ENCODE measurements at regions not wholly inside any gene's neighbourhood (a gene's known extent, or its start where the extent isn't known, plus 50 kb on each side); places are given as distances from the start of the nearest gene placed in this dataset.

DNA sequence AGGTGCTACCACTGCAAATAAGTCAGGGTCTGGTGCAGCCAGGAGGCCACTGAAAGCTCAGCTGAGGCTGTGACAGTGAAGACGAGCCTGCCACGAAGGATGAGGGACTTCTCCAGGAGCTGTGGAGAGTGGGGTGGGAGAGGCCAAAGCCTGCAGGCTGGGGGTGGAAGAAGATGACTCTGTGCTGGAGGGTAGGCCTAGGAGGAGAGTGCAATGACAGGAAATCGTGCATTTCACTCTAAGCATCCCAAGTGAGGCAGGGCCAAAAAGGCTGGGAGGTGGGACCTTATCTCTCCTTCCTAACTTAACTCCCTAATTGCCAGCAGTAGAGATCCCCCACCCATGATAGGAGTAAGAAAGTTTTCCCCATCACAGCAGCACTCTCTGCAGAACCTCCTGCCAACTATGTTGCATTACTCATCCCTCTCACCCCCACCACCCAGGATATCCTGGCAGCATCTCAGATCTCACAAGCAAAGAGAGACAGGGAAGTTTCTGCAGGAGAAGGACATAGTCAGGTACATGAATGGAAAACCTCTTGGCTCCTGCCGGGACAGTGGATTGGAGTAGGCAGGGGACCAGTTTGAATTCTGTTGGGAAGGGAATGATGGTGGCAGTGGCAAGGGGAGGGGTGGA is 466.2 kb downstream of the CDH26 start:
- DNase-seq (ENCODE audit: low read depth in 2 of 2) = no peak

GRCh38 chr20:60427516-60427915 is 469.3 kb downstream of the CDH26 start:
- DNase-seq (ENCODE audit: low read depth in 2 of 2) = no peak

DNA sequence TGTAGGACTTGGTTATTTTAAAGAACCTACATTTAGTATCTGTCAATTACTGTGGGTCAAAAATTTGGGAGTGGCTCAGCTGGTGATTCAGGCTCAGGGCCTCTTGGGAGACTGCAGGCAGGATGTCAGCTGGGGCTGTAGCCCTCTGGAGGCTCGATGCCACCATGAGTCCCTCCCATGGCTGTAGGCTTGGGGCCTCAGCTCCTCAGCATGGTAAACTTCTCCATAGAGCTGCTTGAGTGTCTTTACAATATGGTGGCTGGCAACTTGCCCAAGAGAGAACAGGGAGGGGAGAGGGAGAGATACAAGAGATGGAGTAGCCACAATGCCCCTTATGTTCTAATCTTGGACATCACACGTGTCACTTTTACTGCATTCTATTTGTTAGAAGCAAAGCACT is 470.4 kb downstream of the CDH26 start:
- DNase-seq (ENCODE audit: low read depth in 2 of 2) = no peak

DNA sequence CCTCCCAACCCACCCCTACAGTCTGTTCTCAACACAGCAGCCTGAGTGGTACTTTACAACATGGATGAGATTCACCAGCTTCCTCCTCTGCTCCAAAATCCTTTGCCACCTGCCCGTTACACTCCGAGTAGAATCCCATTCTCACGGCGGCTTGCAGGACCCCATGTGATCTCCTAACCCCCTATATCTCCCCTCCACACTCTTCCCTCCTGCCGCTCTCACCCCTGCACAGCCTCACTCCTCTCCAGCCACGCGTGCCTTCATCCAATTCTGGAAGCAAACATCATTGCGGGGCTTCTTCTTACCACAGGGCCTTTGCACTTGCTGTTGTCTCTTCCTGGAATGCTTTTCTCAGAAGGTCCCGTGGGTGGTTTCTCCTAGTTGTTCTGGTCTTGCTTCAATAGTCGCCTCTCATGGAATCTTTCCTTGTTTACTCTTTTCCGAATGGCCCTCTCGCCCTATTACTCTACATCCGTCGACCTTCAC is 472.3 kb downstream of the CDH26 start:
- no peak for DNase-seq (ENCODE audit: low read depth in 2 of 2)

- no peak for DNase-seq (ENCODE audit: low read depth in 2 of 2)
These were observed 473.1 kb downstream of the CDH26 start for GRCh38 chr20:60431349-60431748.

DNA sequence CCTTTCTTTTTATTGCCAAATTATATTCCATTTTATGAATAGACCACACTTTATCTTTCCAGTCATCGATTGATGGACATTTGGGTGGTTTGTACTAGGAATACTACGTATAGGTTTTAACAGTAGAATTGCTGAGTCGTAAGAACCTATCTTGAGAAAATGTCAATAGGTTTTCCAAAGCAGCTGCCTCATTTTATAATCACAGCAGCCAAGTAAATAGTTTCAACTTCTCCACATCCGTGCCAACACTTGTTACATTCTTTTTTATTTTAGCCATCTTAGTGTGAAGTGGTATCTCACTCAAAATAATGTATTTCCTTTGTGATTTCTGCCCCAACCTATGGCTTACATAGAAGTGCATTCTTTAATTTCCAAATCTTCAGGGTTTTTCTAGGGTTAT is 479.2 kb downstream of the CDH26 start:
- no peak for DNase-seq (ENCODE audit: low read depth in 2 of 2)

GRCh38 chr20:60446267-60447111 is 488.3 kb downstream of the CDH26 start:
- no peak for DNase-seq (ENCODE audit: low read depth in 2 of 2)

DNA sequence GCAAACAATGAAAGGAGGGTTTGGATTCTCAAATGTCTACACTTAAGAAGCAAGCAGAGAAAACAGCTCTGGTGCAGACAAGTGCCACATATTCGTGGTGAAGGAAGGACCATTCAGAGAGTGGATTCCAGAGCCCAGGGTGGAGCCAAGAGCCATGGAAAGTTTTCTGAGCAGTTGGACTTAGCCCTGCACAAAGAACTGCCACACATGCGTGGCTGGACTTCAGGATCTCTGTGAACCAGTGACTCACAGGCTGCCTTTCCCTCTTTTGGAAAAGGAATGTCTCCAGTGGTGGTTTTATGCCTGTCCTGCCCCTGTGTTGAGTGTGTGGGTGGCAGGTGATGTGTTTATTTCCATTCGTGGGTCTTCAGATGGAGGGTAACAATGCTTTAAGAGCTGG is 489.5 kb downstream of the CDH26 start:
- no peak for DNase-seq (ENCODE audit: low read depth in 2 of 2)

- no peak for DNase-seq (ENCODE audit: low read depth in 2 of 2)
These were observed 495.4 kb downstream of the CDH26 start for GRCh38 chr20:60453388-60454246.

DNA sequence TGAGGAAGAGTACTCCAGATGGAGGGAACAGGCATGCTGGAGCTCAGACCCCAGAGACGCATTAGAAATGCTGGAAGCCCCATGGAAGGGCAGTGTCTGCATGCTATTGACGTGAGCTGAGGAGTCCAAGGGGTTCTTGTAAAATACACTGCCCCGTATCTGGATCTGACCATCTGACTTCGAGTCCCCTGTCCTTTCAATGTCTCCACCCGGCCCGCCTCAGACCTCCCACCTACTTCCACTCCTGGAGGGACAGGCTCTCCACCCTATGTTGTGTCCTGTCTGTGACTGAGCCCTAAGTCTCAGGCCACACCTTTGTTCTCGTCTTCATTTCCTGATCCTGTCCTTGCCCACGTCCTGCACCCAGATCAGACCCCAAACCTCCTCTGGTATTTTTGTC is 496.3 kb downstream of the CDH26 start:
- DNase-seq (ENCODE audit: low read depth in 2 of 2) = no peak

DNA sequence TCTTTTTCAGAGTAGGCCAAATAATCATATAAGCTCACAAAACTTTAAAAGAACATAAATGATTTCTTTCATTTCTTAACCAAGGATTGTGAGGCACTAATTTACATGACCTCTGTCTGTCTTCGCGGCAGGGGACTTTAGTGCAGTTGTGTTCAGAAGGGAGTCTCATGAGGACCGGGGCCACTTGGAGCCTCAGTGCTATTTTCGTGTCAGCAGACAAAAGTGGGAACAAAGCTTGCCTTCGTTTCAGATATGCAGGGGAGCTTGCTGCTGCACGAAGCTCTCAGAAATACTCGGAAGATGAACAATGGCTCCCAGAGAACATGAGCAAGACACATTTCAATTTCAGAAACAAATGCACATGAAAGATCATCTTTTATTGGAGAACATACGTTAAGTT is 497.0 kb downstream of the CDH26 start:
- DNase-seq (ENCODE audit: low read depth in 2 of 2) = no peak

DNA sequence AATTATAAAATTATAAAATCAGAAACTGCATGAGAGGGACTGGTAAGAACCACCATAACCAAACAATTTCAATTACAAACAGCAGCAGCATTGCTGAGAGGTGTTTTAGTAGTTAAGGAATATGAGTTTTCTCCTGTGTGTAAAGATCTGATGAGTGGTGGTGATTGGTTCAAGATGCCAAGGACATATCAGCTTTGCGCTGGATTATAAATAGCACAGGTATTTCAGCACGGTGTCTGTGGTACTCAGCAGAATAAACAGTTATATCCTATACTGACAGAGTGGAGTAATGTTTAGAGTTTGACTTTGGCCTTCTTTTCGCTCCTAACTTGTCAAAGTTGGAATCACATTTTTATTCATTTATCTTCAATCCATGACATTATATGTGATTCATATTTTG is 501.0 kb downstream of the CDH26 start:
- DNase-seq (ENCODE audit: low read depth in 2 of 2) = no peak

GRCh38 chr20:60461993-60462392 is 503.8 kb downstream of the CDH26 start:
- no peak for DNase-seq (ENCODE audit: low read depth in 2 of 2)

- DNase-seq (ENCODE audit: low read depth in 2 of 2) = no peak
These were observed 505.6 kb downstream of the CDH26 start for GRCh38 chr20:60463798-60464197.

DNA sequence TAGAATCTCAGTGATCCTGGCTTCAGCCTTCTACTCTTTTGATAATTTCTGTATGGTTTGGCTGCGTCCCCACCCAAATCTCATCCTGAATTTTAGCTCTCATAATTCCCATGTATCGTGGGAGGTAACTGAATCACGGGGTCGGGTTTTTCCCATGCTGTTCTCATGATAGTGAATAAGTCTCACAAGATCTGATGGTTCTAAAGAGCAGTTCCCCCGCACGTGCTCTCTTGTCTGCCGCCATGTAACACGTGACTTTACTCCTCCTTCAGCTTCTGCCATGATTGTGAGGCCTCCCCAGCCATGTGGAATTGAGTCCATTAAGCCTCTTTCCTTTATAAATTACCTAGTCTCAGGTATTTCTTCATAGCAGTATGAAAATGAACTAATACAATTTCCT is 507.2 kb downstream of the CDH26 start:
- no peak for DNase-seq (ENCODE audit: low read depth in 2 of 2)

- DNase-seq (ENCODE audit: low read depth in 2 of 2) = no peak
These were observed 507.9 kb downstream of the CDH26 start for GRCh38 chr20:60465993-60466686.

DNA sequence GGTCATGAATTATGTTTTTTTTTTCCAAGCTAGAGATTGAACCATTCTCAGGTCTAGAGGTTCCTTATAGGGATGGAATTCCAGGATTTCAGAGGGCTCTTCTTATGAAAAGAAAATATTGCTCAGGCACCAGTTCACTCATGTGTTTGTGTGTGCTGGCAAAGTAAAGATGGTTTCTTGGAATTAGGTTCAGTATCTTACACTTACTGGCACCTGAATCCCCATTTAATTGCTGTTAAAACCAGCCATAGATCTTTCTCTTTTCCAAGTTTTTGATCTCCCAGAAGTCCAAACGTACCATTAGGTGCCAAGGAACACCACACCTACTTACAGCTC is 508.4 kb downstream of the CDH26 start:
- DNase-seq (ENCODE audit: low read depth in 2 of 2) = no peak

- DNase-seq (ENCODE audit: low read depth in 2 of 2) = no peak
These were observed 508.9 kb downstream of the CDH26 start for GRCh38 chr20:60467078-60467477.

DNA sequence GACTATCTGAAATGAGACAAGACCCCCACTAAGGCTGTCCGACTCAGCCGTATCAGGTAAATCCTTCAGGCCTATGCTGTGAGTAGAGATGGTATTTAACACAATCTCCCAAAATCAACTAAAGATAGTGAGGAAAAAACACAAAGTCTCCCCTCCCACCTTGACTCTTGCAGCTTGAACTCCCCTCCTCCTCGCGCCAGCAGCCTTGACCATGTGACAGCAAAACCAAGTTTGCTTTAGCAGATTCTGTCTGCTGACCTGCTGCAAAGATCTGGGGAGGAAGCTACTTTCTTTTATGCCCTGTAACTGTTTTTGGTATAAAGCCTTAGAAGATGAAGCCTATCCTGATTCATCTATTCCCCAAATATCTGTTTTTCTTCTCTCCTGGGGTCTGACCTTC is 509.5 kb downstream of the CDH26 start:
- no peak for DNase-seq (ENCODE audit: low read depth in 2 of 2)

DNA sequence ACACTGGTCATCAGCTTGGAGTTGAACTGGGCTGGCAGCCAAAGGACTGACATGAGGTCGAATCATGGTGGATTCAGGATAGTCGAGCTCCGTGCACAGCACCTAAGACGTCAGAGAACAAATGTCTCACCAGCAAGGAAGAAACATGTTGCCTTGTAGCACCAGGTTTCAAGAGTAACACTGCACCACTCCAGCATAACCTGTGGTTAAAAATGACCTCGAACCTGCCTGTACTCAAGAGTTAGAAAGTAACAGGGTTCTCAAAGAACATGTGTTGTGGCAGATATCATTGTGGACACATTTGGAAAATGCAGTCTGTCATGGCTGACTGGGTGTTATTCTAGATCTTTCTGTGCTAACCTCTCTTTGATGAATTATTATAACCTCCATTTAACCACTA is 511.6 kb downstream of the CDH26 start:
- no peak for DNase-seq (ENCODE audit: low read depth in 2 of 2)

GRCh38 chr20:60470366-60470765 is 512.1 kb downstream of the CDH26 start:
- no peak for DNase-seq (ENCODE audit: low read depth in 2 of 2)

DNA sequence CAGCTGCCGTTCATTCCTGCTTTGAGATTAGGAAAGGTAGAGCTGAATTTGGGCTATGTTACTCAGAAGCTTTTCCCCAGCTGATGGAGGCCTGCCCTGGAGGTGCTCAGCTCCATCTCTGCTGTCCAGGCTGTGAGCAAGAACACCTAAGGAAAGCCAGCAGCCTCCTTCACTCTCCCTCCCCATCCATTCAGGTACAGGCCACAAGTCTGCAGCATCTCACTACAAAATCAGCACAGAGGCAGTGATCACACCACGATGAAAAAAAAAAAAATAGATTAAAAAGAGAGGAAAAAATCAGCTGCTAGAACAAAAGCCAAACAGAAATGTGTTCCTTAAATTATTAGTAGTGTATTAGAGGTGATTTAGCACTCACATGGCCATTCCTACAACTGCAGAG is 515.0 kb downstream of the CDH26 start:
- DNase-seq (ENCODE audit: low read depth in 2 of 2) = no peak
